Thymus (tissue), 11 donors: ENCODE measurements at regions not wholly inside any gene's neighbourhood (a gene's known extent, or its start where the extent isn't known, plus 50 kb on each side); places are given as distances from the start of the nearest gene placed in this dataset.

ENCODE experiments used
- DNase-seq, 9 donors: peaks; one replicate each; pipeline ENCODE4 v3.0.0-alpha.2; 2013; ENCODE audit warnings: low spot score in 9 of 9, low read depth in 6 of 9, missing footprints in 1 of 9
- H3K27ac ChIP-seq, 2 donors: one replicate each; pipeline ENCODE4 v1.5.1; 2013; ENCODE audit warnings: control low read depth in 1 of 2, low read depth in 1 of 2, low read length in 1 of 2, mild to moderate bottlenecking in 1 of 2, moderate library complexity in 1 of 2
- H3K27me3 ChIP-seq, 2 donors: one replicate each; pipeline ENCODE4 v1.5.1; 2013; ENCODE audit warnings: low read length in 1 of 2; ENCODE audit not compliant: control insufficient read depth in 2 of 2, insufficient read depth in 1 of 2
- H3K36me3 ChIP-seq, 2 donors: one replicate each; pipeline ENCODE4 v1.5.1; 2013; ENCODE audit warnings: low read length in 1 of 2, mild to moderate bottlenecking in 1 of 2, moderate library complexity in 1 of 2; ENCODE audit not compliant: control insufficient read depth in 2 of 2, insufficient read depth in 2 of 2
- H3K4me1 ChIP-seq, 2 donors: one replicate each; pipeline ENCODE4 v1.5.1; 2013; ENCODE audit warnings: low read length in 2 of 2; ENCODE audit not compliant: control insufficient read depth in 2 of 2, insufficient read depth in 2 of 2
- H3K4me3 ChIP-seq, 2 donors: one replicate each; pipeline ENCODE4 v1.5.1; 2013; ENCODE audit warnings: low read length in 2 of 2, control low read depth in 1 of 2, mild to moderate bottlenecking in 1 of 2
- H3K9me3 ChIP-seq, 2 donors: one replicate each; pipeline ENCODE4 v1.5.1; 2013; ENCODE audit warnings: low read length in 1 of 2, mild to moderate bottlenecking in 1 of 2; ENCODE audit not compliant: control insufficient read depth in 2 of 2, insufficient read depth in 1 of 2
- WGBS: extraction: QIAGEN DNeasy Blood & Tissue Kit; methylation state at CpG from one replicate; pipeline ENCODE4 v1.1.7; 2013; 5-methylcytosine and 5-hydroxymethylcytosine counted together
- donor health status: healthy.

DNA sequence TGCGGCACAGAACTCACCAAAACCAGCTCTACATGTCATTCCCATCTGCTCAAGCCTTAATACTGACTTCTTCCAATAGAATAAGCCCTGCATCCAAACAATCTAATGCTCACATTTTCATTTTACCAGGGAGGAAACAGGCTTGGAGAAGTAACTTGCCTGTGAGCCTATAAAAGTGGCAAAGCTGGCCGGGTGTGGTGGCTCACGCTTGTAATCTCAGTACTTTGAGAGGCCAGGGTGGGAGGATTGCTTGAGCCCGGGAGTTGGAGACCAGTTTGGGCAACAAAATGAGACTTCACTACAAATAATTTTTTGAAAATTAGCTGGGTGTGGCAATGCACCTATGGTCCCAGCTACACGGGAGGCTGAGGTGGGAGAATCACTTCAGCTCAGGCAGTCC lies 133.7 kb downstream of the LY86 start:
- Histone ChIP-seq H3K9me3 (no peaks in the 10 kb centered on the region), H3K4me3 (no peak overlapping the region), H3K27me3 (no peaks in the 10 kb centered on the region), H3K27ac (no peak overlapping the region), H3K4me1 (peaks cover 9 to 62% of the 10 kb centered on the region in 2 donors), H3K36me3 (no peaks in the 10 kb centered on the region)
- DNase-seq: no peak
- 97% methylated on average over 5 of the region's 5 CpGs for WGBS

DNA sequence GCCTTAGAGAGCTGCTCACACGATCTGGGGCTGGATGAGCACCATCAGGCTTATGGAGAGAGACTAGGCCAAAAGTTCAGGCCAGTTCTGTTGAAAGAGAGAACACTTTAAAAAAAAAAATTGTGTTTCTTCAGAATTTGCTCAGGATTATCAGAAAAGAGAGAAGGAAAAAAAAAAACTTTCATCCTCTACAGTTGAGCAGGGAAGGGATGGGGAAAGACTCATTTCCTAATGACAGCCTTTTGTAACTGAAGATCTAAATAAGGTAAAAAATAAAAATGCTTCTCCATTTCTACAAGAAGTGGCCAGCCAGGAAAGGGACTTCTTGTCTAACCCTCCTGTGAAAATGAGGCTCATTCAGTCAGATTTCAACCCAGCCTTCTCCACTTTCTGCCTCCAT lies 134.8 kb downstream of the LY86 start:
- WGBS: 91% methylated on average over 1 of the region's 1 CpG
- DNase-seq: no peak
- H3K4me1 ChIP-seq: peaks cover 12 to 51% of the 10 kb centered on the region in 2 donors
- no peak overlapping the region for H3K4me3 ChIP-seq
- no peaks in the 10 kb centered on the region for H3K9me3 ChIP-seq
- H3K27me3 ChIP-seq: no peaks in the 10 kb centered on the region
- no peaks in the 10 kb centered on the region for H3K36me3 ChIP-seq
- H3K27ac ChIP-seq: peak overlapping the region; percentile 46 to 55

DNA sequence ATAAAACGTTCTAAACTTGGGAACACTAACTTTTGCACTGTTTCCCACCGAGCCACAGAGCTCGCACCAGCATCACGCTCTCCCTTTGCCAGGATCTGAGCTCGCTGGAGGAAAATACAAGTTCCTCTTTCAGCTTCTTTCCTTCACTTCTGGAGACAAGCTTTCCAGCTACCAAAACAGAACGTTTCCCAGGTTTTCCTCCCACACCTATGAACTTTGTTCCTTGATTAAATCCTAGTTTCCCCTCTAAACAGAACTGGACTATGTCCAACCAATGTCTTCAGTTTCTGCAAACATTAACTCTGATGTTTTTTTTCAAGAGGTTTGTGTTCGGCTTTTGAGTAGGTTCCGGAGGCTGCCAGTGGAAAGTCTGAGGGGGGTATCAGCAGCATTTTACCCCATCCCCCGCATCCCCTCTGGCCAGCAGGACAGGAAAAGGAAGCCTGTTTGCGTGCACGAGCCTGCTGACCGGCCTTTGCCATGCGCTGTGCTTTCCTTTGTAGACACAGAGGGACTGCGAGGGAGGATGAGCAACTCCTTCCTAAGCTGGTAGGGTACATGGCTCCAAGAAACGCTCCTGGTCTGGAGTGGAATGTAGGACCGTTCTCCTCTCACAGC lies 135.5 kb downstream of the LY86 start:
- WGBS: 46% methylated on average over 16 of the region's 16 CpGs
- Histone ChIP-seq H3K36me3 (no peaks in the 10 kb centered on the region), H3K9me3 (no peaks in the 10 kb centered on the region), H3K27me3 (no peaks in the 10 kb centered on the region), H3K4me1 (peaks cover 12 to 44% of the 10 kb centered on the region in 2 donors), H3K27ac (peak overlapping the region; percentile 22 to 55), H3K4me3 (peak overlapping the region in 1 of 2 donors; percentile 34)
- no peak for DNase-seq

DNA sequence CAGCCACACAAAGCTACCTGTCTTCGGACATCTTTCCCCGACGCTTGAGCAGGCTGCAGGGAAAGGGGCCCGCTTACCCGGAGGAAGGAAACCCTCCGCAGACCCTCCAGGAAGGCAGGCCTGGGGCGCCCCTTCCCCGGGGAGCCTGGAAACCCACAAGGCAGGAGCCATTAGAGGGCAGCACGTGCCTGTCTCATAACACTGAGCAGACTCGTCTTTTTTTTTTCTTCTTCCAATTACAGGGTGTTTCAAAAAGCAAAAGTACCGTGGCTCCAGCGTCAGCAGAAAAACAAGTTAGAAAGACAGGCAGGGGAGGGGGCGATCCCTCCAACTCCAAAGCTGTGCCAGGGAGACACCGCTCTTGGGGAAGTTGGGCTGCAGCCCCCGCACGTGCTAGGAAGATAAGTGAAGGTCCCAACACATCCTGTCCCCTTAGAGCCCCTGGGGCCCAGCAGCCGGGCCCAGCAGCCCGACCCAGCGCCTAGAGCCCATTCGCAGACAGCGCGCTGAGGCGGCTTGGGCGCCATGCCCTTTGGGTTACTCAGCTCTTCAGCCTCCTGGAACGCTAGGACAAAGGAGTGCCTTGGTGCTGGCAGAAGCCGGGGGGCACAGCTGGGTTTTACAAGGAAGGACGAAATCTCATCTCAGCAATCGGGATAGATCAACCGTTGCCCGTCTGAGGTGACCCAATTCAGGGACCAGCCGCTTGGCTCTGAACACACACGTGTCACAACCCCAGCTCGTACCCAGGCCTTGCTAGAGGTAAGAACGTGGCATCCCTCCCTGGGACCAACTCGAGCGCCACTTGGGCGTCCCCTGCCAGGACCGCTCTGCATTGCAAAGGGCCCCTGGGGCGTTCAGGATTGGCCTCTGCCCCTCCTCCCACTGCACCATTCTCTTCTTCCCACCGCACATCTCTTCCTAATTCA lies 136.3 kb downstream of the LY86 start:
- 50% methylated on average over 40 of the region's 40 CpGs for WGBS
- peaks cover 12 to 41% of the 10 kb centered on the region in 2 donors for H3K4me1 ChIP-seq
- H3K27me3 ChIP-seq: no peaks in the 10 kb centered on the region
- no peaks in the 10 kb centered on the region for H3K36me3 ChIP-seq
- no peaks in the 10 kb centered on the region for H3K9me3 ChIP-seq
- peak overlapping the region; percentile 72 to 81 for H3K27ac ChIP-seq
- peak overlapping the region; percentile 34 to 39 for H3K4me3 ChIP-seq
- peak in 7 of 9 donors; percentile 66 to 90 (median 73) for DNase-seq

DNA sequence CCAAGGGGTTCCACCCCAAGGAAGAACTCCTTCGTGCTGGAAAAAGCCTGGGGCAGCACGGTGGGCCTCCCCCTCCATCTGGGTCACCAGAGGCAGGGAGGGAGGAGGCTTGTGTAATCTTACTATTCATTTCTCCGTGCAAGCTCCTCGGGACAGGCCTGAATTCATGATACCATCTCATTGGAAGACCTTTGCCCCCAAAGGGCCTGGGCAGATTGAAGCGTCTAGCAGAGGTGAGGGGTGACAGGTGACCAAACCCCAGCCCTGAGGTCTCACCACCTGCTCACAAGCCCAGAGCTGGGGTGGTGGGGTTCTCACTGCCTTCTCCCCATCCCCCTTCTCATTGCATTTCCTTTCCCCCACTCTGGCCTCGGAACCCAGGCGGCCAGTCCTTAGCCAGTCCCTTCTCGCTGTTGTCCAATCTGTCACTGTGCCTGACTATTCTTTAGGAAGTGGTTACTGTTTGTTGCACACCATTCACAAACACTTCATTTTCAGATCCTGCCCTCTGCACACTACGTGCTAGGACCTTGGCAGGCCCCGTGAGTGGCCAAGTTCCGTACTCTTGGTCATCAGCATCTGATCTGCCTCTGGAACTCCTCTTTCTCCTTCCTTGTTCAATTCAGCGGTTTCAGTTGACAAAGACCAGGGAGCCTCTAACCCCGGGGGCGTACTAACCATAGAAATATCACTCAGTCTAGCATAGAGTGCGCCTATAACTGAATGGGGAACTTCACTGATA lies 137.1 kb downstream of the LY86 start:
- DNase-seq: no peak
- H3K36me3 ChIP-seq: no peaks in the 10 kb centered on the region
- peaks cover 12 to 41% of the 10 kb centered on the region in 2 donors for H3K4me1 ChIP-seq
- peak overlapping the region in 1 of 2 donors; percentile 72 for H3K27ac ChIP-seq
- no peaks in the 10 kb centered on the region for H3K27me3 ChIP-seq
- no peaks in the 10 kb centered on the region for H3K9me3 ChIP-seq
- H3K4me3 ChIP-seq: no peak overlapping the region
- 95% methylated on average over 15 of the region's 15 CpGs for WGBS

DNA sequence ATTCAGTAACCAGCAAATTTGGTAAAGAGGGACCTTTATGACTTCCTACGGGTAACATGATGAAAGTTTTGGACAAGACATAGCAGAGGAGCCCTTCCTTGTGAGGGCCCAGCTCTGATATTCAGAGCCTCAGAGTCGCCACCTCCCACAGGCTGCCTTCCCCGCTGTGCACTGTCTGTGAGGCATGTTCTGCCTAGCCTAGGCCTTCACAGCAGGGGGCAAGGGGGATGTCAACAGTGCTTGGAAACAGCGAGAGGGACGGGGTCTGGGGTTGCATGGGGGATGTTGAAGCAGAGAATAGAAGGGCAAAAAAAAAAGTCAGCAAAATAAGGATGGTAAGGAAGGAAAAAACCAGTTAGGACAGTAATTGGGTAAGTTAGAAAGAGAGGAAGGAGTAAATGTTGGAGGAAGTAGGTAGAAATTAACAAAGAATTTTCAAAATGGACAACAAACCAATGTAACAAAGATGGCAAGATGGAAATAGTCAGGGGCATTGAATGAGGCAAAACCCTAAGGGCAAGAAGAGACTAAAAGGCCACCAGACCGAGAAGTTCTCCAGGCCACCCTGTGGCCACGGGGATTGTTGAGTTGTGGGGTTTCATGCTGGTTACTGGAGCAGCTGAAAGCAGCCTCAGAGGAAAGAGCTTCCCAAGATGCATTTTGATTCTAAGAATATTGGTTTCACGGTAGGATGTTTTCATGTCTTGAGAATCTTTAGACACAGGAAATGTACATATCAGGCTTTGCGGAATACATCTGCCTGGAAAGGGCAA lies 139.8 kb downstream of the LY86 start:
- no peak for DNase-seq
- H3K36me3 ChIP-seq: no peaks in the 10 kb centered on the region
- no peak overlapping the region for H3K4me3 ChIP-seq
- H3K9me3 ChIP-seq: no peaks in the 10 kb centered on the region
- H3K27me3 ChIP-seq: no peaks in the 10 kb centered on the region
- peaks cover 12 to 28% of the 10 kb centered on the region in 2 donors for H3K4me1 ChIP-seq
- 97% methylated on average over 9 of the region's 9 CpGs for WGBS
- H3K27ac ChIP-seq: no peak overlapping the region

DNA sequence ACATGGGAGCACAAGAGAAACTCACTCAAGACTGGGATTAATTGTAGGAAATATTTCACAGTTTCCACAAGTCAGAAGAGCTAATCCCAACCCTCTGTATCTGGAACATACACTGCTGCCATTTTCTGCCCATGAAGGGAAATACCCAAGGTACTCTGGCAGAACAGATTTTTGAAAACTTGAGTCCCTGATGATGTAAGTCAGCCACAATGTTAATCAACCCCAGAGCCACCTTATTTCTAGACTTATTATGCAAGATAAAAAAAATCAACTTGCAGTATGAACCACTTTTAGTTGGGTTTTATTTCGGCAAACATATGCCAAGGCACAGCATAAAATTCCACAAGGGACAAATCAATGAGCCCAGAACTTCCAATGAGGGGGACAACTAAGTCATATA lies 141.5 kb downstream of the LY86 start:
- no peaks in the 10 kb centered on the region for H3K27me3 ChIP-seq
- no peak for DNase-seq
- no peak overlapping the region for H3K4me3 ChIP-seq
- H3K36me3 ChIP-seq: no peaks in the 10 kb centered on the region
- H3K9me3 ChIP-seq: no peaks in the 10 kb centered on the region
- H3K27ac ChIP-seq: no peak overlapping the region
- peaks cover 8 to 12% of the 10 kb centered on the region in 2 donors for H3K4me1 ChIP-seq
- 44% methylated on average over 1 of the region's 1 CpG for WGBS

DNA sequence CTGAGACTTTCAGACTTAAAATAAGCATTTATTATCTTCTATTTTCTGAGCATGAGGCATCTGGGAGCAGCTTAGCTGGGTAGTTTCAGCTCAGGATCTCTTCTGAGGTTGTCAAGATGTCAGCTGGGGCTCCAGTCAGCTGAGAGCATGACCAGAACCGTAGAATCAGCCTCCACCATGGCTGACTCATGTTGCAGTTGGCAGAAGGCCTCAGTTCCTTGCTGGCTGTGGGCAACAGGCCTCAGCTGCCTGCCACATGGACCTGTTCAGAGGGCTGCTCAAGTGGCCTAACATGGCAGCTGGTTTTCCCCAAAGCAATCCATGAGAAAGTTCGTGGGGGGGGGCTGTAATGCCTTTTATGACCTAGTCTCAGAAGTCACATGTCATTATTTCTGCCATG lies 142.3 kb downstream of the LY86 start:
- Histone ChIP-seq H3K4me3 (no peak overlapping the region), H3K36me3 (no peaks in the 10 kb centered on the region), H3K9me3 (no peaks in the 10 kb centered on the region), H3K27me3 (no peaks in the 10 kb centered on the region), H3K4me1 (peaks cover 4 to 5% of the 10 kb centered on the region in 2 donors), H3K27ac (no peak overlapping the region)
- 89% methylated on average over 2 of the region's 2 CpGs for WGBS
- no peak for DNase-seq
